ENCODE measurements at regions not wholly inside any gene's neighbourhood (a gene's known extent, or its start where the extent isn't known, plus 50 kb on each side); places are given as distances from the start of the nearest gene placed in this dataset.

- TF ChIP-seq CTCF (IDR thresholded peaks at IDR 0.05; ENCODE audit: insufficient read depth, low read depth, low read length), result no peak
- TF ChIP-seq EZH2 (IDR thresholded peaks at IDR 0.05; ENCODE audit: insufficient read depth, low read length), result no peak
- H3K36me3 ChIP-seq (ENCODE audit: insufficient read depth, low read length), result no peaks in the 10 kb centered on the region
- H3K27me3 Mint-ChIP-seq (ENCODE audit: low read depth, unreplicated experiment), result no peaks in the 10 kb centered on the region
- H3K4me1 Mint-ChIP-seq (ENCODE audit: low read depth, unreplicated experiment), result no peaks in the 10 kb centered on the region
- no peaks in the 10 kb centered on the region for H3K9me3 Mint-ChIP-seq (ENCODE audit: unreplicated experiment)
- DNase-seq (ENCODE audit: low read depth) (no peak), FAIRE-seq (no peak)
- no peaks in the 10 kb centered on the region for H3K9me3 ChIP-seq (ENCODE audit: insufficient read depth, low read depth, low read length)
- H3K4me3 Mint-ChIP-seq (ENCODE audit: unreplicated experiment), result no peak overlapping the region
- no peak overlapping the region for H3K27ac Mint-ChIP-seq (ENCODE audit: unreplicated experiment)
- H3K79me2 ChIP-seq (ENCODE audit: insufficient read depth, low read length), result no peaks in the 10 kb centered on the region
- no peak overlapping the region for H2AFZ ChIP-seq (ENCODE audit: low read depth, low read length)
- H3K36me3 Mint-ChIP-seq (ENCODE audit: low read depth, unreplicated experiment), result no peaks in the 10 kb centered on the region
- peaks cover 4% of the 10 kb centered on the region for H3K4me1 ChIP-seq (ENCODE audit: insufficient read depth, low read length)
- H3K4me3 ChIP-seq (ENCODE audit: insufficient read depth, low read depth, low read length), result no peak overlapping the region
- no peak overlapping the region for H3K27ac ChIP-seq (ENCODE audit: low read depth, low read length)
- H3K9ac ChIP-seq (ENCODE audit: low read length), result no peak overlapping the region
- H3K27me3 ChIP-seq (ENCODE audit: insufficient read depth, low read length), result no peaks in the 10 kb centered on the region
- H3K4me2 ChIP-seq (ENCODE audit: low read length), result no peak overlapping the region
- no peaks in the 10 kb centered on the region for H4K20me1 ChIP-seq (ENCODE audit: insufficient read depth, low read length)
These were observed 252.8 kb downstream of the PLK2 start for GRCh38 chr5:58207076-58207475.

GRCh38 chr5:58204966-58205365, 254.9 kb downstream of the PLK2 start:
- no peaks in the 10 kb centered on the region for H3K27me3 ChIP-seq (ENCODE audit: insufficient read depth, low read length)
- Mint-ChIP-seq H3K9me3 (ENCODE audit: unreplicated experiment) (no peaks in the 10 kb centered on the region), H3K36me3 (ENCODE audit: low read depth, unreplicated experiment) (no peaks in the 10 kb centered on the region), H3K27me3 (ENCODE audit: low read depth, unreplicated experiment) (no peaks in the 10 kb centered on the region), H3K4me1 (ENCODE audit: low read depth, unreplicated experiment) (no peaks in the 10 kb centered on the region), H3K4me3 (ENCODE audit: unreplicated experiment) (no peak overlapping the region), H3K27ac (ENCODE audit: unreplicated experiment) (no peak overlapping the region)
- no peak overlapping the region for H3K4me2 ChIP-seq (ENCODE audit: low read length)
- no peak for TF ChIP-seq EZH2 (IDR thresholded peaks at IDR 0.05; ENCODE audit: insufficient read depth, low read length)
- TF ChIP-seq CTCF (IDR thresholded peaks at IDR 0.05; ENCODE audit: insufficient read depth, low read depth, low read length), result no peak
- DNase-seq (ENCODE audit: low read depth) (no peak), FAIRE-seq (no peak)
- no peak overlapping the region for H3K27ac ChIP-seq (ENCODE audit: low read depth, low read length)
- no peak overlapping the region for H3K9ac ChIP-seq (ENCODE audit: low read length)
- H3K36me3 ChIP-seq (ENCODE audit: insufficient read depth, low read length), result no peaks in the 10 kb centered on the region
- H3K4me3 ChIP-seq (ENCODE audit: insufficient read depth, low read depth, low read length), result no peak overlapping the region
- H3K4me1 ChIP-seq (ENCODE audit: insufficient read depth, low read length), result peaks cover 10% of the 10 kb centered on the region
- no peaks in the 10 kb centered on the region for H4K20me1 ChIP-seq (ENCODE audit: insufficient read depth, low read length)
- H2AFZ ChIP-seq (ENCODE audit: low read depth, low read length), result no peak overlapping the region
- no peaks in the 10 kb centered on the region for H3K79me2 ChIP-seq (ENCODE audit: insufficient read depth, low read length)
- no peaks in the 10 kb centered on the region for H3K9me3 ChIP-seq (ENCODE audit: insufficient read depth, low read depth, low read length)

- Histone ChIP-seq H3K9me3 (ENCODE audit: insufficient read depth, low read depth, low read length) (no peaks in the 10 kb centered on the region), H4K20me1 (ENCODE audit: insufficient read depth, low read length) (no peaks in the 10 kb centered on the region), H3K27ac (ENCODE audit: low read depth, low read length) (no peak overlapping the region), H3K4me2 (ENCODE audit: low read length) (no peak overlapping the region), H3K27me3 (ENCODE audit: insufficient read depth, low read length) (no peaks in the 10 kb centered on the region), H3K9ac (ENCODE audit: low read length) (no peak overlapping the region), H2AFZ (ENCODE audit: low read depth, low read length) (no peak overlapping the region), H3K79me2 (ENCODE audit: insufficient read depth, low read length) (no peaks in the 10 kb centered on the region), H3K4me3 (ENCODE audit: insufficient read depth, low read depth, low read length) (no peak overlapping the region), H3K36me3 (ENCODE audit: insufficient read depth, low read length) (no peaks in the 10 kb centered on the region), H3K4me1 (ENCODE audit: insufficient read depth, low read length) (peaks cover 10% of the 10 kb centered on the region)
- Mint-ChIP-seq H3K9me3 (ENCODE audit: unreplicated experiment) (no peaks in the 10 kb centered on the region), H3K4me3 (ENCODE audit: unreplicated experiment) (no peak overlapping the region), H3K27me3 (ENCODE audit: low read depth, unreplicated experiment) (no peaks in the 10 kb centered on the region), H3K4me1 (ENCODE audit: low read depth, unreplicated experiment) (no peaks in the 10 kb centered on the region), H3K36me3 (ENCODE audit: low read depth, unreplicated experiment) (no peaks in the 10 kb centered on the region), H3K27ac (ENCODE audit: unreplicated experiment) (no peak overlapping the region)
- no peak for TF ChIP-seq CTCF (IDR thresholded peaks at IDR 0.05; ENCODE audit: insufficient read depth, low read depth, low read length)
- TF ChIP-seq EZH2 (IDR thresholded peaks at IDR 0.05; ENCODE audit: insufficient read depth, low read length), result no peak
- no peak for DNase-seq (ENCODE audit: low read depth)
- no peak for FAIRE-seq
These were observed 256.9 kb downstream of the PLK2 start for GRCh38 chr5:58202941-58203444.
